Stimulated activated naive CD4-positive, alpha-beta T cell (primary cell): ENCODE measurements at regions not wholly inside any gene's neighbourhood (a gene's known extent, or its start where the extent isn't known, plus 50 kb on each side); places are given as distances from the start of the nearest gene placed in this dataset.
"Not testable (repeated sequence)": the region's sequence is repeated elsewhere in the genome, so short reads cannot be mapped to it uniquely, and the experiment has no call there.

ENCODE experiments used
- DNase-seq, 6 experiments: peaks; one replicate each; lab custom pipeline; 2025; lab: John Stamatoyannopoulos, UW

GRCh38 chr5:53219174-53219573 lies 109.6 kb upstream of the MOCS2 start:
- no peak for DNase-seq

- no peak for DNase-seq
Measured at GRCh38 chr5:53219610-53220009, 110.1 kb upstream of the MOCS2 start.

- no peak for DNase-seq
Measured at GRCh38 chr5:53233645-53234405, 124.3 kb upstream of the MOCS2 start.

GRCh38 chr5:53236683-53237082 lies 127.1 kb upstream of the MOCS2 start:
- DNase-seq: no peak

DNA sequence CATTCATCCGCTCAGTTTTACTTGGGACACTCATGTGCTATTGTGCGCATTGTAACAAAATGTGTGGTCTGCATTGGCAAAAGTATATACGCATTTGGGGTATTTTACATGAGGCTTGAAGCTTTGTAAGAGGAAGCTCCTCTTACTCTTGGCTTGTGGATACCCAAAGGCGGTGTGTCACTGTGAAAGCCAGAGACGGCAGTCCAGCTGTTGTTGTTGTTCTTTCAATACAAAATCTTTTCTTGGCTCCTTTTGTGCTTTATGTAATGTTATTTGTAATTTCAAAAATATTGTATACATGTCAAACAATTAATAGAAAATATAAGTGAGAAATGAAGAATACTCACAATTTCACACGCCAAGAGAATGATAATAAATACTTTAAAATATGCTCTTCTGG lies 128.3 kb upstream of the MOCS2 start:
- DNase-seq: no peak

DNA sequence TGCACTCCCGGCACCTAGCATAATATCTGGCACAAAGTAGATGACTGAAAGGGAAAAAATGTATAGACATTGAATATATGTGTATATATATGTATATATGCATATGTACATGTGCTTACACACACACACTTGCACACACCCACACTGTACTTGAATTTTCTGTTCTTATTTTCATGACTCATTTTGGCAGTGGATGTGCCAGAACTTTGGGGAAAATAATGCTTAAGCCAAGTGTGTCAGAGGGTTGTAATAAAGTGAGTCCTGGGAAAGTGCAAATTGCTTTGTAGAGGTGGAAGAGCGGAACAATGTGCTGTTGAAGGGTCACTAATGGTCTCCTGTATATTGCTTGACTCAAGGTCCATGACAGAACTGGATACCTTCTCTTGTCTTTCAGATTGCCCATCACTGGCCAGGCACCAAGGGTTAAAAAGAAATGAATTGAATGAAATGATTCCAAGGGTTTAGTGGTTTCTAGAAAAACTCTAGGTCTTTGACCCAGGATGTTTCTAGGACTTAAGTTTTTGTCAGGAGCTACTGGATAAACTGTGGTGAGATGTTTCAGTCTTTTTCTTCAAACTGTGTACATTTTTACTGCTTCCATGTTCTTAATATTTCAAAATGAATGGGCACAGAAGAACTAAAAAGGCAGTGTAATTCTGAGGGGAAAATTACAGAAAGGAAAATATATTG lies 129.9 kb upstream of the MOCS2 start:
- DNase-seq: no peak

GRCh38 chr5:53240661-53241060 lies 131.1 kb upstream of the MOCS2 start:
- no peak for DNase-seq

- no peak for DNase-seq
Measured at GRCh38 chr5:53241572-53241971, 132.0 kb upstream of the MOCS2 start.

GRCh38 chr5:53243403-53243802 lies 133.8 kb upstream of the MOCS2 start:
- no peak for DNase-seq

- DNase-seq: no peak
Measured at GRCh38 chr5:53246042-53246836, 136.7 kb upstream of the MOCS2 start.

- DNase-seq: no peak
Measured at GRCh38 chr5:53249529-53250200, 140.1 kb upstream of the MOCS2 start.

DNA sequence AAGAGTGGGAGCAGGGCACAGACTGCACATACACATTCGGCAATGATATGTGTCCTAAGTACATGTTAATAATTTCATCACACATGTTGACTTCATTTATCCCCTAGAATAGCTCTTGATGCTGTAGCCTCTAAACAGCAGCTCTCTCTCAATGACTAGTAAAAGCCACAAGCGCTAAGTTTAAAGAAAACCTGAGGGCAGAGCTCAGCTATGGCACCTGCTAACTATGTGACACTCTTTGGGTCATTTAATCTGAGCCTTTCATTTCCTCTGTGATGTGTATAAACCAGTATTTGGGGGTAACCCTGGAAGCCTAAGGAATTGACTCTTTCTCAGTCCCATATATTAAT lies 140.6 kb upstream of the MOCS2 start:
- no peak for DNase-seq

GRCh38 chr5:53253421-53253871 lies 143.9 kb upstream of the MOCS2 start:
- no peak for DNase-seq

GRCh38 chr5:53256746-53257145 lies 147.2 kb upstream of the MOCS2 start:
- no peak for DNase-seq

DNA sequence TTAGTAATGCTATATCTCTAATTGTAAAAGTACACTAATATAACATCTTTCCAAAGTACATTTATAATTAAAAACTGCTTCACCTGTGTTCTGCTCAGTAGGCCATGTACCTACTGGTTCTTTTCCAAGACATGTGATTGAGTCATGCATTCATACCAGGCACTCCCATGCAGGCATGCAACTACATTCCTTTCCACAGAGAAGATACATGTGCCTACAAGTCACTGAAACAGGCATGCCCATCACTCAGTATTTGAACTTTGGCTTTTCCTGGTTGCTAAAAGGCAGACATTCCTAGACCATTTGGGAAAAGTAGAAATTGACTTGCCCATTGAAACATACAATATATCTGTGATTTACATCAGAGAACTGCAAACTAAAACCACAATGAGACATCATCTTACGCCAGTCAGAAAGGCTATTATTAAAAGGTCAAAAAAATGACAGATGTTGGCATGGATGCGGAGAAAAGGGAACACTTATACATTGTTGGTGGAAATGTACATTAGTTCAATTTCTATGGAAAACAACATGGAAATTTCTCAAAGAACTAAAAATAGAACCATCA lies 148.3 kb upstream of the MOCS2 start:
- DNase-seq: no peak

DNA sequence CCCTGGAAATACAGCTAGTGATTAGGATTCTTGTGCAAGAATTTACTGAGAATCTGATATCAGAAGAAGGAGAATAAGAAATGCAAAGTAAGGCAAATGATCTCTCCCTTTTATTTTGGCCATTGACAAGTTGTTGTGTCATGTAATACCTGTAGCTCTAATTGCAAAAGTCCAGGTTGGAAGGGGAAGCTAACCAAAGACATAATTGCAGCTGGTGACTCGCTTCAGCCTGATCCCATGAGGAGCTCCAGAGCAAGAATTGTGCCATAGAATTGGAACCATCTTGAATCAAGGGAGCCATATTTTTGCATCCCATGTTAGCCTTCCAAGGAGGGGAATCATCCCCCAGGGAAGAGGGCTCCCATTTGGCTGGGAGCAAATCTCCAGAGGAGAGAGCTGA lies 149.6 kb upstream of the MOCS2 start:
- DNase-seq: no peak

DNA sequence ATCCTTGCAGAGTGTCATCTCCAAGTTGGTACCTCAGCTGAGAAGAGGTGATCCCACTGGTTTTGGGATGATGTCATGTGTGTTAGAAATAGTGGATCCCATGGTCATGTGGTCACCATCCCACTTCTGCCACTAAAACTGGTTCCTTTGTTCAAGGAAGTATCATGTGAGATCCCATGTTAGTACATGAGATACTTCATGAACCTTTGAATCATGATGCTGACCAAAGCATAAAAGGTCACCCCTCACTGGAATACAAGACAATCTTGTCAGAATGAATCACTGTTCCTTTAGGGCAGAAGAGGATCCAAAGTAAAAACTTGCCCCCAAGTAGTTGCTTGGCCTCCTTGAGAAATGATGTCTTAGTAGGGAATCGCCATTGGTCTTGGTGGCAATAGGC lies 150.9 kb upstream of the MOCS2 start:
- no peak for DNase-seq

GRCh38 chr5:53261245-53261644 lies 151.7 kb upstream of the MOCS2 start:
- no peak for DNase-seq

- DNase-seq: no peak
Measured at GRCh38 chr5:53262348-53262970, 152.9 kb upstream of the MOCS2 start.

DNA sequence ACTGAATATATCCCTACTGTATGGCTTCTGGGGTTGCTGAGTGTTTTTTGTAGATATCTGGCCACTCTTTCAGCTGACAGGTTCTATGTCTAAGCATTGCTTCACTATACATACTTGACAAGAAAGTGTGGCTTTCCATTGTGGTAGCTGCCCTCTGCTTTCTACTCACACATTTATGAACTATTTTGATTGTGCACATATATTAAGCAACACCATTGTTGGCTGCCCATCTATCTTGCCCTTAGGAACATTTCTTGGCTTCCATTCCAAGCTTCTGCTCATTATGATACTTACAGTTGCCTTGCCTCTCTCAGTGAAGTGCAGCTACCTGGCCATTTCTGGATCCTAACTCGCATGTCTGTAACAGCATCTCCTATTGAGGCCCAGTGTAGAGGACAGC lies 153.6 kb upstream of the MOCS2 start:
- no peak for DNase-seq

- no peak for DNase-seq
Measured at GRCh38 chr5:53265043-53265442, 155.5 kb upstream of the MOCS2 start.

DNA sequence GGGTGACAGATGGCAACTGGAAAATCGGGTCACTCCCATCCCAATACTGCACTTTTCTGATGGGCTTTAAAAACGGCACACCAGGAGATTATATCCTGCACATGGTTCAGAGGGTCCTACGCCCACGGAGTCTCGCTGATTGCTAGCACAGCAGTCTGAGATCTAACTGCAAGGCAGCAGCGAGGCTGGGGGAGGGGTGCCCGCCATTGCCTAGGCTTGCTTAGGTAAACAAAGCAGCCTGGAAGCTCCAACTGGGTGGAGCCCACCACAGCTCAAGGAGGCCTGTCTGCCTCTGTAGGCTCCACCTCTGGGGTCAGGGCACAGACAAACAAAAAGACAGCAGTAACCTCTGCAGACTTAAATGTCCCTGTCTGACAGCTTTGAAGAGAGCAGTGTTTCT lies 158.7 kb upstream of the MOCS2 start:
- DNase-seq: not testable (repeated sequence)
